Cerebellar nuclear complex (tissue), 1 donor: ENCODE measurements at regions not wholly inside any gene's neighbourhood (a gene's known extent, or its start where the extent isn't known, plus 50 kb on each side); places are given as distances from the start of the nearest gene placed in this dataset.

Source experiments
- DNase-seq, 2 experiments: peaks; one replicate each; lab custom pipeline; 2025; lab: John Stamatoyannopoulos, UW

DNA sequence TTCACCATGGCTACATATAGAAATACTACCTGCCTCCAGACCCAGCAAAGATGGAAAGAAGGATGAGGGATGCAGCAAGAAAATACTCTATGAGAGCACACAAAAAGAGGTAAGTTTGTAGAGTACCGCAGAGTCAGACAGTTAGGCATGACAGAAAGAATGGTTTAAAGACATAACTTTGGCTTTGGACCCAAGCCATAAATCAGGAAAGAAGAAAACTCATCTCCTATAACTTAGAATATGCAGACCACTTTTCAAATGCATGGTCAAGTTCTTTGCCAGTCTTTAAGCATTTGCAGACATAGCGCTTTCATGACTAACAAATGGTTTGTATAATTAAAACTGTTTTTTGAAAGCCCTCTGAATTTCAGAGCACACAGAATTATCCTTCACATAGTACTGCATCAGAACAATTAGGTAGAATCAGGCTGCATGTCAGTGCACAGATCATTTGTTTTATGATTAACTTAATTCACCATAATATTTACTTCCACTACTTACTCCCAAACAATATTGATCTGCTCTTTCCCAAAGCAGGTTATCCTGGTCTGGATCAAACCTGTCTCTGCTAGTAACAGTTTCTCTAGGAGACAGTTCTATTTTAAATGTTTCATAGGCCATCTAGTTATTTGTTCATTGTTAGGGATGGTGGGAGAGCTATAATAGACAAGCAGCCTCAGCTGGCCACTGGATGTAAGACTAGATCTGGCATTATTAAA, 280.7 kb upstream of the NR5A2 start:
- DNase-seq: no peak

DNA sequence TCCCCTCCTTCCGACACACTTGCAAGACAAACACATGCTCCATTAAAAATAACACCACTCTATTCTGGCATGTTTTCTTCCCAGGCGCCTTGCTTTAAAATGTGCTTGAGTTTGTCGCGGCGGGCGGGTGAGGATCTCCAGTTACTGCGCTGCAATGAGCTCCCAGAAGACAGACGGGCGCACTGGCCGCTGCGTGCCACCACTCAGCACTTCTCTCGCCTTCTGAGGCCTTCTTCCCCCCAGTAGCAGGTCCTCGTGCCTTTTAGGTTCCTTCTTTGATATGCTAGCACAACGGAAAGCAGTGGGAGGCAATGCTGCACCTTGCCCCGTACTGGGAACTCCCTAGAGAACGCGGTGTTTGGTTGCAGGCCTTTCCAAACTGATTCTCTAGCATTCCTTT, 279.5 kb upstream of the NR5A2 start:
- DNase-seq: no peak

DNA sequence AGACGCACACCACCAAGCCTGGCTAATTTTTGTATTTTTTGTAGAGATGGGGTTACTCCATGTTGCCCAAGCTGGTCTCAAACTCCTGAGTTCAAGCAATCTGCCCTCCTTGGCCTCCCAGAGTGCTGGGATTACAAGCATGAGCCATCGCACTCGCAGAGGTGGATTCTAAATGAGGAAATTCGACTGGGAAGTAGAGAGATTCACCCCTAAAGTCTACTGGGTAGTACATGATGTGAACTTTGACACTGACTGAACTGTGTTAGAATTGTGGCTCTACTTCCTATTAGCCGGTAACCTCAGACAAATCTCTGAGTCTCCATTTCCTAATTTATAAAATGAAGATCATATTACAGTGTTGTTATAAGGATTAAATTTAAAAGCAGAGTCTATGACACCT, 276.0 kb upstream of the NR5A2 start:
- no peak for DNase-seq

- DNase-seq: no peak
Observed at GRCh38 chr1:199751962-199752687, 275.4 kb upstream of the NR5A2 start.

DNA sequence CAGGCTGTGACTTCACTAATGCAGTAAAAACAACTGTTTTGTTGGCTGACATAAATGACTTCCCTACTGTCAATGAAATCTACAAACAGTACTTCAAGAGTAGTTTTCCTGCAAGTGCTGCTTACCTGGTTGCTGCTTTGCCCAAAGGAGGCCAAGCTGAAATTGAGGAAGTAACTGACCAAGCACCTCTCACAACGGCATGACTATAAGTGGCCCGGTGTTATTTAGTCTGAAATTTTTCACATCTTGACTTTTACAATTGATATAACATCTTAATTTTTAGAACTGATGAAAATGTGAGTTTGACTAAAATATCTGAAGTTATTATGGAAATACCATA, 274.9 kb upstream of the NR5A2 start:
- DNase-seq: no peak

DNA sequence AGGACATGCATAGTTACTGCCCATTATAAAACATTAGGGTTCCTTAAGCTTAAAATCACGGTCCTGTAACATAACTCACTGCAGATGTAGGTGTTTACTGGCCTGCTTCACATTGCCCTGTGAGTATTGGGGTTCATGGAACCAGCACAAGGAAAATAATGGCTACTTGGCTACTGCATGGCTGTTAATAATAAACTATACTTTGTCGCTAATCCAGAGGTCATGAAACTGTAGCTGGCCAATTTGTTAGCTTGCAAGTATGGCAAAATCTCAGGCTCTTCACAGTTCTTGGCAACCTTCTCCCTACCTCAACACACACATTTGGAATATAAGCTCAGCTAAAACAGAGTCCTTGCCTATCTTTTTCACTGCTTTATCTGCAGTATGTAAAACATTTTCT, 274.0 kb upstream of the NR5A2 start:
- no peak for DNase-seq

- DNase-seq: no peak
Observed at GRCh38 chr1:199756066-199756465, 271.4 kb upstream of the NR5A2 start.

GRCh38 chr1:199758626-199759255, 268.8 kb upstream of the NR5A2 start:
- DNase-seq: no peak

DNA sequence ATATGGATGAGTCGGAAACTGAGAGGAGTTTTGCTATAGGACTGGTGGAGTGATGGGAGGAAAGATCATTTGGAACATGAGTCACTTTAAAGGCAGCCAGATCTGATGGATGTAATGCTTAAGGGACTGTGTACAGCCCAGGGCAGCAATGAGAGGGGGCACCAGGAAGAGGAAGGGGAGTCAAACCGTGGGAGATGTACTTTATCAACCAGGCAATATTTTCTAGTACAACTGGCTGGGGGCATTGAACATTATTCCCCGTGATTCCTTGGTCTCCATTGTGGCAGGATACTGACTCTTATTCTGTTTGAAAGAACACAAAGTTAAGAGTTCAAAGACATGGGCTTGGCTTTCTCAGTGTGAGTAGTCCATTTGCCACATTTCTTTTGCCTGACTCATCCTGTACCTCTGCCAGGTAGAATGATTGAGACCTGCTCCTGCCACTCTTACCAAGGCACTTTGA, 268.2 kb upstream of the NR5A2 start:
- no peak for DNase-seq

GRCh38 chr1:199762572-199762971, 264.9 kb upstream of the NR5A2 start:
- no peak for DNase-seq

GRCh38 chr1:199766218-199766792, 261.2 kb upstream of the NR5A2 start:
- DNase-seq: no peak

DNA sequence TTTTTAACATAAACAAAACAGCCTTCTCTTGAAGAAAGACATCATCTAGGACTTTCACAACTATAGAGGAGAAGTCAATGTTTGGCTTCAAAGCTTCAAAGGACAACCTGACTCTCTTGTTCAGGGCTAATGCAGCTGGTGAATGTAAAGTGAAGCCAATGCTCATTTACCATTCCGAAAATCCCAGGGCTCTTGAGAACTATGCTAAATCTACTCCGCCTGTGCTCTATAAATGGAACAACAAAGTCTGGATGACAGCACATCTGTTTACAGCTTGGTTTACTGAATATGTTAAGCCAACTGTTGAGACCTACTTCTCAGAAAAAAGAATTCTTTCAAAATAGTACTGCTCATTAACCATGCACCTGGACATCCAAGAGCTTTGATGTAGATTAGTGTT, 259.8 kb upstream of the NR5A2 start:
- DNase-seq: no peak

DNA sequence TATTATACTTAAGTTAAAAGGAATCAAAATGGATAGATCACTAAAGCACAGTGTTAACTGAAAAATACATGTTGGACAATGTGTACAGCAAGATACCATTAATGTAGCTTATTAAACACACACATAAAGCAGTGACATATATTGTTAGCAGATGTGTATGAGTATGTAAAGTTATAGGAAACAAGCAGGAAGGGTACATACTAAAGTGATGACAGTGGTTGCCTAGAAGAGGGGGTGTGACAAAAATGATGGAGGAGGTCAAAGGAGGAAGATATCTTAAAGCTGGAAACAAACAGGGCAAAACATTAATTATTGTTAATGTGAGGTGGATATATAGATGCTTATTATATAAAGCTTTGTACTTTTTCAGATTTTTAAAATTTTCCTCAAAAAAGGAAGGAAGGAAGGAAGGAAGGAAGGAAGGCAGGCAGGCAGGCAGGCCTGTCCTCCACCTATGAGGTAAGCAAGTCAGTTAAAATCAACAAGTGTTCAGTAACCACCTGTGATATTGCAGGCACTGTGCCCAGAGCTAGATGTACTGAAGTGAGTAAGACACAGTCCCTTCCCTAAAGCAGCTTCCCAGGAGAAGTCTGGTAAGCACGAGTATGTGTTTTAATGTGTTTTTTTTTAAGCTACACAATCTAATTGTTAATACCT, 252.9 kb upstream of the NR5A2 start:
- no peak for DNase-seq

GRCh38 chr1:199776768-199777497, 250.6 kb upstream of the NR5A2 start:
- DNase-seq: no peak

DNA sequence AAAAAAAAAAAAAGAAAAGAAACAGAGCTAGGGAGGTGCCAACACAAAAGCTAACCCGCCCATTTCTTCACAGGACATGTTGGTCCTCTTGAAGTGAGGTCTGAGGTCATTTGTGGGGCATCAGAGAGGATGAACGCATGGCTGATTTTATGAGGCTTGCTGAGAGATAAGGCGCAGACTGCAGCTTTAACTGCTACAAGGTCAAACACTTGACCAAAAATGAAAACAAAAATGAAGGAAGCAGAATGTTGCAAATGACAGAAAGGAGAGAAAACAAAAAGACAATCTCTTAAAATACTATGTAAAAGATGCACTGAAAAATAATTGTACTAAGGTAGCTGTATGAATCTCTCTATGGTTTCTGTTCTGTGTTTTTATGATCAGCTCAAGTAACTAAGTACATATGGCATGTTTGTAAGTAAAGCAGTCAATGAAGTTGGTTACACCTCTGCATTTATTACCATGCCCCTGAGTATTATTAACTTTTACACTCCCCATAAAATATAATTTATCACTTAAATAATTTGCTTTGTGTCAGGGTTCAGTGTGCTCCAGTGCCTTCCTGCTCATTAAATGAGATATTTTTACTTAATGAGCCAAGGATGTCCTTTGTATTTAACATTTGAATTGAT, 249.1 kb upstream of the NR5A2 start:
- no peak for DNase-seq

DNA sequence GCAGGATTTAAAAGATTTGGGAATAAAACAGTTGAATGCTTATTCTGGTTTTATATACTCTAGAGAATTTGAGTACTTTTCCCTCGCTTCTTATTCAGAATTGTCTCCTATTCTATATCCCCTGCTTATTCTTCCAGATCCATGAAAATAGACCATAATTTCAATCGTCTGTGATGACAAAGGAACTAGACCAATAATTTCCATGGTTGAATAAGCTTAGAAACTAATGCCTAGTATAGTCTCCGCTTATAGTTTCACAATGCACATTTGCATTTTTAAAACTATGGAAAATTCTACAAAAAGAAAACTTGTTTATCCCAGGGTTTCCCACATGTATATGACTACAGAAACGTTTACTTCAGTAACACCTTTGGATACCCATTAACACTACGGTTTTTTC, 247.4 kb upstream of the NR5A2 start:
- no peak for DNase-seq

DNA sequence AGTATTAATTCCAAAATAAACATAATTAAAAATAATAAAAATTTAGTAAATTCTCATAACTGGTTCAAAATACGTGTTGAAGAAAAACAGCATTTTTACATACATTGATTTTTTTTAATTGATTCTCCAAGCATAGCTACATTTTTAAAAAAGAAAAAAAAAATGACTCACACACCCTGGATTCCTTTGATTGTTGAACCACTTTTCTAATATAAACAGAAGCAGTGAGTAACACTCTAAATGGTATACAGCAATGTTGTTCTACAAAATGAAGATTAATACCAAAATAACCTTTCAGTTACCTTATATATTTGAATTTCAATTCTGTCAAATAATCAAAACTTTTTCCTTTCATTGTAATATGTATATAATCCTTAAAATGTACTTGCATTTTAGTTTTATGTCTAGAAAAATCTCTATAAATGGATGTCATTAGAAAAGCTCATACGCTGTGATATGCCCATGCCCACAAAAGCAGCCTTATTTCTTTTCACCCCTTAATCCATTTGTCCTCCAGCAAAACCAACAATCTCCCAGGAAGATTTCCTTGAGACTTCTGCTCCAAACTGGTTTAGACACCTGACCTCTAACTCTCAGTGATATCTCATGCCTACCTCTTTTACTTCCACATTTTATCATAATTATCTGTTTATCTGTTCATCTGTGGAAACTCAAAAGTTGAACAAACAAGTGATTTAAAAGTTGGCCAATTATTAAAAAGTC, 246.4 kb upstream of the NR5A2 start:
- no peak for DNase-seq

GRCh38 chr1:199784138-199784895, 243.2 kb upstream of the NR5A2 start:
- no peak for DNase-seq

DNA sequence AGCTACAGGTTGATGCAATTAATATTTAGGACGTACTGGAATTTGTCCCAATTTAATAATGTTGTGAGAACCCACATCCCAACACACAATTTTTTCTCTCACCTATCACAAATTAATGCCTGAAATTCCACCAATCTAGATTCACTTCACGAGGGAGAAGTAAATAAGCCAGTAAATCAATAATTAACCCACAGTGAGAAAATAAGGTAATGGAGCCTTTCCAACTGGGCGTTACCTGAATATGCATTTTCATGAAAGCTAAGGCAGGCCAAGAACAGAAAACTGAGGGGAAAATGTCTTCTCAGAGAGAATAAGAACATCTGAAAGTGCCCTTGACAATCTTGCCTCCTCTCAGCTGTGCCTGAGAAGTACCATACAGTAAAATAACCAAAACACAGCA, 240.8 kb upstream of the NR5A2 start:
- DNase-seq: no peak

DNA sequence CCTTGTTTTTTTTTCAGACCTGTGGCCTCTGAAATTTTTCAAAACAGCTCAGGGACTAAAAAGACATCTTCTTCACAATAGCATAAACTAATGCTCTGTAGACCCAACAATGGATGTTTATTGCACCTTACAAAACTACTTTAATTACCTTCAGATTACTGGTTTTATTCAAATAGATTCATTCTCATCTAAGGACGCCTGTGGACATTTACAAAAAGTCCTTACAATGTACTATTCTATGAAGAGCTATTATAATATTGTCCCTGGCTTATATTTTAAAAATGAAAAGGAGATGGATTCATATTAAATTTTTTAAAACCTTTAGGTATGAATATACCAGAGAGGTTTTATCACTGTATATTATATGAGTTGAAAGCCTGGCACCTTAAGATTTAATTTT, 238.4 kb upstream of the NR5A2 start:
- DNase-seq: no peak
